ENCODE measurements at regions not wholly inside any gene's neighbourhood (a gene's known extent, or its start where the extent isn't known, plus 50 kb on each side); places are given as distances from the start of the nearest gene placed in this dataset.

- Histone ChIP-seq H3K4me2 (ENCODE audit: low read length) (no peak overlapping the region), H3K27ac (ENCODE audit: low read depth, low read length, poor library complexity, severe bottlenecking) (no peak overlapping the region), H3K4me1 (ENCODE audit: insufficient read depth, low read length, poor library complexity, severe bottlenecking) (no peaks in the 10 kb centered on the region), H3K9me2 (ENCODE audit: insufficient read depth, low read length) (no peaks in the 10 kb centered on the region), H4K20me1 (ENCODE audit: insufficient read depth, low read length) (no peaks in the 10 kb centered on the region), H3K79me2 (ENCODE audit: insufficient read depth, low read depth, low read length) (no peaks in the 10 kb centered on the region), H2AFZ (ENCODE audit: low read length) (no peak overlapping the region), H3K36me3 (ENCODE audit: insufficient read depth, low read length) (no peaks in the 10 kb centered on the region), H3K9me3 (ENCODE audit: low read length) (no peaks in the 10 kb centered on the region), H3K4me3 (ENCODE audit: low read depth, low read length, poor library complexity, severe bottlenecking) (no peak overlapping the region)
- POLR2A ChIA-PET = no interaction called here
- intact Hi-C loops (cut with micrococcal nuclease; ENCODE audit: unreplicated experiment) = no loop called here
- no TSS peak for BruUV-seq (replicated peaks)
- TF ChIP-seq EZH2phosphoT487 (IDR thresholded peaks at IDR 0.05; ENCODE audit: borderline replicate concordance, low read depth, low read length) = no peak
- TF ChIP-seq CTCF (conservative IDR thresholded peaks at IDR 0.05; ENCODE audit: low read length) = no peak
- CTCF ChIA-PET (ENCODE audit: unreplicated experiment) = no interaction called here
- no peak for DNase-seq (ENCODE audit: low spot score)
These were observed 600.3 kb downstream of the SPRY1 start for GRCh38 chr4:123996718-123997510.

GRCh38 chr4:123997776-123998449, 601.3 kb downstream of the SPRY1 start:
- POLR2A ChIA-PET = no interaction called here
- BruUV-seq (replicated peaks) = no TSS peak
- no peaks in the 10 kb centered on the region for H3K36me3 ChIP-seq (ENCODE audit: insufficient read depth, low read length)
- H2AFZ ChIP-seq (ENCODE audit: low read length) = no peak overlapping the region
- no peak overlapping the region for H3K4me3 ChIP-seq (ENCODE audit: low read depth, low read length, poor library complexity, severe bottlenecking)
- intact Hi-C loops (cut with micrococcal nuclease; ENCODE audit: unreplicated experiment) = no loop called here
- TF ChIP-seq EZH2phosphoT487 (IDR thresholded peaks at IDR 0.05; ENCODE audit: borderline replicate concordance, low read depth, low read length) (no peak), CTCF (conservative IDR thresholded peaks at IDR 0.05; ENCODE audit: low read length) (no peak)
- CTCF ChIA-PET (ENCODE audit: unreplicated experiment) = no interaction called here
- H3K9me3 ChIP-seq (ENCODE audit: low read length) = no peaks in the 10 kb centered on the region
- H3K79me2 ChIP-seq (ENCODE audit: insufficient read depth, low read depth, low read length) = no peaks in the 10 kb centered on the region
- H3K4me2 ChIP-seq (ENCODE audit: low read length) = no peak overlapping the region
- no peaks in the 10 kb centered on the region for H3K9me2 ChIP-seq (ENCODE audit: insufficient read depth, low read length)
- no peaks in the 10 kb centered on the region for H4K20me1 ChIP-seq (ENCODE audit: insufficient read depth, low read length)
- no peak for DNase-seq (ENCODE audit: low spot score)
- H3K4me1 ChIP-seq (ENCODE audit: insufficient read depth, low read length, poor library complexity, severe bottlenecking) = no peaks in the 10 kb centered on the region
- H3K27ac ChIP-seq (ENCODE audit: low read depth, low read length, poor library complexity, severe bottlenecking) = no peak overlapping the region

DNA sequence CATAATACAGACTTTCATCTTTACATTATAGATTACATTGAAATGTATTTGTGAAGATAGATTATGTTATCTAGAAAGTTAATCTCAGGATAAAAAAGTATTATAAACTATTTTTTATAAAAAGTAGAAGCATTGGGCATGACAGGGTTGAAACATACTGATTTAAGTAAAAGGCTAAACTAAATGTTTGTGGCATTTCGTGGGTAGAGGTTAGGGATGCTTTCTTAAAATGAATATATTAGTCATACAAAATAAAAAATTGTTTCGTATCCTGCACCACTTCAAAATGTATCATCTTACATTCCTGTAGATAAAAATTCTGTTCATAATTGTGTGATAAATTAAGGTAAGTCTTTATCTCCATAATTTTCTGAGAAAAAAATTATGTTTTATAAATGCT, 603.6 kb downstream of the SPRY1 start:
- H3K4me2 ChIP-seq (ENCODE audit: low read length) = no peak overlapping the region
- H4K20me1 ChIP-seq (ENCODE audit: insufficient read depth, low read length) = no peaks in the 10 kb centered on the region
- H3K9me3 ChIP-seq (ENCODE audit: low read length) = no peaks in the 10 kb centered on the region
- H3K36me3 ChIP-seq (ENCODE audit: insufficient read depth, low read length) = no peaks in the 10 kb centered on the region
- ChIA-PET CTCF (ENCODE audit: unreplicated experiment) (no interaction called here), POLR2A (no interaction called here)
- no peaks in the 10 kb centered on the region for H3K9me2 ChIP-seq (ENCODE audit: insufficient read depth, low read length)
- H3K79me2 ChIP-seq (ENCODE audit: insufficient read depth, low read depth, low read length) = no peaks in the 10 kb centered on the region
- no peak overlapping the region for H2AFZ ChIP-seq (ENCODE audit: low read length)
- H3K27ac ChIP-seq (ENCODE audit: low read depth, low read length, poor library complexity, severe bottlenecking) = no peak overlapping the region
- TF ChIP-seq EZH2phosphoT487 (IDR thresholded peaks at IDR 0.05; ENCODE audit: borderline replicate concordance, low read depth, low read length) (no peak), CTCF (conservative IDR thresholded peaks at IDR 0.05; ENCODE audit: low read length) (no peak)
- BruUV-seq (replicated peaks) = no TSS peak
- no peaks in the 10 kb centered on the region for H3K4me1 ChIP-seq (ENCODE audit: insufficient read depth, low read length, poor library complexity, severe bottlenecking)
- intact Hi-C loops (cut with micrococcal nuclease; ENCODE audit: unreplicated experiment) = no loop called here
- no peak overlapping the region for H3K4me3 ChIP-seq (ENCODE audit: low read depth, low read length, poor library complexity, severe bottlenecking)
- DNase-seq (ENCODE audit: low spot score) = no peak

All from OCI-LY7 (cell line).